HCT116 (cell line): ENCODE measurements at regions not wholly inside any gene's neighbourhood (a gene's known extent, or its start where the extent isn't known, plus 50 kb on each side); places are given as distances from the start of the nearest gene placed in this dataset.
A peak's percentile ranks its signal among the peaks of the same experiment; 100 is the strongest.

ENCODE experiments used
- ATAC-seq: fragments of 200-7000 bp; cut with Tn5 transposase; 2 replicates; pipeline ENCODE4 v1.9.1; 2020; ENCODE audit warnings: mild to moderate bottlenecking, moderate library complexity
- BruUV-seq: library from RNA; stranded (reverse); fragments of 400-500 nt; replicated peaks from 2 replicates; lab custom pipeline; 2021; lab: Mats Ljungman, UMichigan
- CTCF ChIA-PET: fragments of 300-600 bp; sonication (Branson Sonifier 250); formaldehyde crosslinking; loops from one replicate; lab custom pipeline; 2021; ENCODE audit warnings: antibody characterized with exemption; lab: Charles Lee
- POLR2A ChIA-PET: fragments of 300-600, 350-600 bp; sonication (Branson Sonifier 250); formaldehyde crosslinking; loops from one replicate; lab custom pipeline; 2021; ENCODE audit warnings: antibody characterized with exemption; lab: Charles Lee
- RAD21 ChIA-PET, 2 experiments: fragments of 300-600 bp; sonication (Branson Sonifier 250); formaldehyde crosslinking; loops; one replicate each; lab custom pipeline; 2023; ENCODE audit warnings: low total read pairs in 2 of 2; ENCODE audit not compliant: uncharacterized antibody in 2 of 2, unreplicated experiment in 2 of 2, low non-redundant PET in 1 of 2; lab: Charles Lee
- DNase-seq: peaks from one replicate; pipeline ENCODE4 v3.0.0-alpha.2; 2010; ENCODE audit warnings: low read depth, low spot score
- H2AFZ ChIP-seq: fragments of 200-600 bp; shearing (Covaris generic), sonication (generic); 2 replicates; pipeline ENCODE4 v1.6.1; 2017; ENCODE audit warnings: low read depth, mixed run types, mixed read lengths, antibody characterized with exemption, low read length; ENCODE audit not compliant: poor library complexity, severe bottlenecking
- H3K27ac ChIP-seq: 2 replicates; pipeline ENCODE4 v1.5.1; 2012; ENCODE audit warnings: low read depth, low read length
- H3K27me3 ChIP-seq: fragments of 200-600 bp; sonication (generic); 2 replicates; pipeline ENCODE4 v1.6.1; 2016; ENCODE audit warnings: mixed run types, low read length, mixed read lengths; ENCODE audit not compliant: insufficient read depth
- H3K36me3 ChIP-seq, 2 experiments: fragments of 200-500 bp in 1 of 2; fragments of 200-600 bp in 1 of 2; sonication (Bioruptor generic) in 1 of 2; sonication (generic) in 1 of 2; 2 replicates each; pipeline versions ENCODE4 v1.5.1 to v1.6.1; 2014 to 2016; ENCODE audit warnings: low read length in 2 of 2, inconsistent platforms in 1 of 2, mixed read lengths in 1 of 2, mixed run types in 1 of 2; ENCODE audit not compliant: insufficient read depth in 2 of 2, control insufficient read depth in 1 of 2
- H3K4me1 ChIP-seq, 2 experiments: fragments of 200-600 bp in 1 of 2; sonication (generic) in 1 of 2; 2 replicates each; pipeline versions ENCODE4 v1.5.1 to v1.6.1; 2012 to 2017; ENCODE audit warnings: low read length in 2 of 2, inconsistent platforms in 1 of 2, mild to moderate bottlenecking in 1 of 2, mixed read lengths in 1 of 2, mixed run types in 1 of 2, moderate library complexity in 1 of 2; ENCODE audit not compliant: insufficient read depth in 2 of 2, control insufficient read depth in 1 of 2
- H3K4me2 ChIP-seq: fragments of 200-600 bp; sonication (generic); 2 replicates; pipeline ENCODE4 v1.6.1; 2017; ENCODE audit warnings: mixed run types, low read length, mixed read lengths
- H3K4me3 ChIP-seq, 2 experiments: fragments of 200-600 bp in 1 of 2; sonication (generic) in 1 of 2; replicated peaks in 1 of 2; 2 replicates each; pipeline ENCODE4 v1.5.1; 2011 to 2016; ENCODE audit warnings: low read length in 2 of 2, control low read depth in 1 of 2, low read depth in 1 of 2, mild to moderate bottlenecking in 1 of 2, mixed read lengths in 1 of 2, mixed run types in 1 of 2
- H3K79me2 ChIP-seq: fragments of 200-600 bp; sonication (generic); 2 replicates; pipeline ENCODE4 v1.6.1; 2017; ENCODE audit warnings: mild to moderate bottlenecking, mixed run types, low read length, moderate library complexity, mixed read lengths; ENCODE audit not compliant: insufficient read depth
- H3K9ac ChIP-seq: fragments of 200-600 bp; sonication (generic); 2 replicates; pipeline ENCODE4 v1.6.1; 2016; ENCODE audit warnings: low read length, mixed read lengths
- H3K9me2 ChIP-seq: fragments of 200-600 bp; sonication (generic), shearing (Covaris generic); 2 replicates; pipeline ENCODE4 v1.6.1; 2017; ENCODE audit warnings: mixed run types, mild to moderate bottlenecking, moderate library complexity; ENCODE audit not compliant: insufficient read depth
- H3K9me3 ChIP-seq, 2 experiments: fragments of 200-500 bp in 1 of 2; fragments of 200-600 bp in 1 of 2; sonication (Bioruptor generic) in 1 of 2; sonication (generic) in 1 of 2; 2 replicates each; pipeline ENCODE4 v1.6.1; 2014 to 2017; ENCODE audit warnings: low read length in 2 of 2, mixed read lengths in 2 of 2, inconsistent platforms in 1 of 2, low read depth in 1 of 2, mild to moderate bottlenecking in 1 of 2, mixed run types in 1 of 2, moderate library complexity in 1 of 2; ENCODE audit not compliant: control insufficient read depth in 1 of 2, insufficient read depth in 1 of 2
- H4K20me1 ChIP-seq: fragments of 200-600 bp; sonication (generic), shearing (Covaris generic); 2 replicates; pipeline ENCODE4 v1.6.1; 2017; ENCODE audit warnings: mixed run types, mild to moderate bottlenecking, moderate library complexity; ENCODE audit not compliant: insufficient read depth
- FOSL1 ChIP-seq: IDR thresholded peaks from 2 replicates; pipeline ENCODE4 v1.6.1; 2012; ENCODE audit warnings: low read depth
- JUND ChIP-seq: IDR thresholded peaks from 2 replicates; pipeline ENCODE4 v1.6.1; 2012
- POLR2A ChIP-seq: IDR thresholded peaks from 2 replicates; pipeline ENCODE4 v1.7.0; 2011; ENCODE audit warnings: borderline replicate concordance; ENCODE audit not compliant: insufficient read depth, insufficient read length; ENCODE audit errors: extremely low read depth
- POLR2AphosphoS5 ChIP-seq: IDR thresholded peaks from 2 replicates; pipeline ENCODE4 v1.6.1; 2011; ENCODE audit warnings: mild to moderate bottlenecking, low read depth, low read length, moderate library complexity
- RAD21 ChIP-seq: IDR thresholded peaks from 2 replicates; pipeline ENCODE4 v1.6.1; 2012; ENCODE audit warnings: low read depth, mild to moderate bottlenecking
- REST ChIP-seq: IDR thresholded peaks from 2 replicates; pipeline ENCODE4 v1.6.1; 2012; ENCODE audit warnings: low read depth
- SIN3A ChIP-seq: IDR thresholded peaks from 2 replicates; pipeline ENCODE4 v1.6.1; 2012; ENCODE audit warnings: low read depth
- TCF7L2 ChIP-seq: IDR thresholded peaks from 2 replicates; pipeline ENCODE4 v1.7.0; 2011; ENCODE audit warnings: borderline replicate concordance, inconsistent platforms; ENCODE audit not compliant: insufficient read depth, insufficient read length; ENCODE audit errors: extremely low read depth
- YY1 ChIP-seq: IDR thresholded peaks from 2 replicates; pipeline ENCODE4 v1.6.1; 2011; ENCODE audit warnings: low read length, low read depth, moderate library complexity, mild to moderate bottlenecking; ENCODE audit not compliant: insufficient replicate concordance; ENCODE audit errors: extremely low read depth
- ZFX ChIP-seq: fragments of 450-650 bp; IDR thresholded peaks from 2 replicates; pipeline ENCODE4 v1.6.1; 2017
- intact Hi-C: fragments of 100-400 bp; cut with micrococcal nuclease; formaldehyde crosslinking; loops from 2 replicates; pipeline ENCODE4 v1.10.0; 2022

DNA sequence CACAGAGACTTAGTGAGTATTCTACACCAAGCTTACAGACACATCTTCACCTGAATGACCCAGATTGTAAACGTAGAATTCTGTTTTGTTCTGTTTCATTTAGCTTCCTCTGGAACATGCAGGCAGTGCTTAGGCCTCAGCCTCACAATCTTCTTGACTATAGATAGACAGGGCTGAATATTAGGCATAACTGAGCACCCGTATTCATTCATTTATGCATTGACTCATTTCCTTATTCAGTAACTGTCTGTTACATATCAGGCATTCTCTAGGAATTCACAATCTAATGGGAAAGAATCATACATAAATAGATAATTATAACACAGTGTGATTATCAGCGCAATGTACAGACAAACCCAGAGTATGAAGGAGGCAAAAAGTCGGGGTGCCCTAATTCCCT is 124.9 kb upstream of the ETAA1 start:
- BruUV-seq: no TSS peak
- ChIA-PET RAD21 (no interaction called here), POLR2A (no interaction called here), CTCF (no interaction called here)
- H3K4me1 ChIP-seq: no peaks in the 10 kb centered on the region
- H3K36me3 ChIP-seq: no peaks in the 10 kb centered on the region
- intact Hi-C loops: no loop called here
- TF ChIP-seq POLR2A (no peak), ZFX (no peak), SIN3A (no peak)
- H3K4me2 ChIP-seq: no peak overlapping the region
- H3K9me2 ChIP-seq: no peaks in the 10 kb centered on the region
- ATAC-seq: no peak
- H4K20me1 ChIP-seq: no peaks in the 10 kb centered on the region
- H3K79me2 ChIP-seq: no peaks in the 10 kb centered on the region
- H3K27ac ChIP-seq: no peak overlapping the region
- no peak for DNase-seq
- H3K4me3 ChIP-seq: no peak overlapping the region
- no peak overlapping the region for H2AFZ ChIP-seq
- 0 out of 2 replicates have a peak, but pooled peaks cover 11% of the 10 kb centered on the region for H3K27me3 ChIP-seq
- H3K9ac ChIP-seq: no peak overlapping the region
- no peaks in the 10 kb centered on the region for H3K9me3 ChIP-seq

GRCh38 chr2:67277450-67277849 is 119.7 kb upstream of the ETAA1 start:
- no peaks in the 10 kb centered on the region for H3K36me3 ChIP-seq
- POLR2A ChIA-PET: no interaction called here
- intact Hi-C loops: no loop called here

GRCh38 chr2:67281101-67281500 is 116.0 kb upstream of the ETAA1 start:
- DNase-seq (no peak), ATAC-seq (no peak)
- H3K27me3 ChIP-seq: no peaks in the 10 kb centered on the region; the same call in 1 of the 2 replicates
- no peaks in the 10 kb centered on the region for H3K36me3 ChIP-seq
- H3K4me3 ChIP-seq: no peak overlapping the region
- no peaks in the 10 kb centered on the region for H3K9me3 ChIP-seq
- H3K9ac ChIP-seq: no peak overlapping the region
- intact Hi-C loops: no loop called here
- H2AFZ ChIP-seq: no peak overlapping the region
- H3K4me1 ChIP-seq: no peaks in the 10 kb centered on the region
- H3K27ac ChIP-seq: no peak overlapping the region
- ChIA-PET POLR2A (no interaction called here), CTCF (no interaction called here), RAD21 (no interaction called here)
- no TSS peak for BruUV-seq
- no peaks in the 10 kb centered on the region for H4K20me1 ChIP-seq
- H3K79me2 ChIP-seq: no peaks in the 10 kb centered on the region
- no peaks in the 10 kb centered on the region for H3K9me2 ChIP-seq
- no peak overlapping the region for H3K4me2 ChIP-seq
- TF ChIP-seq ZFX (no peak), POLR2AphosphoS5 (no peak), JUND (no peak), REST (no peak), SIN3A (no peak), TCF7L2 (no peak), YY1 (no peak), FOSL1 (no peak)

More at GRCh38 chr2:67277450-67277849, 119.7 kb upstream of the ETAA1 start:
- H3K4me3 ChIP-seq: no peak overlapping the region
- no peak overlapping the region for H3K9ac ChIP-seq
- DNase-seq: no peak
- no peak overlapping the region for H3K4me2 ChIP-seq
- TF ChIP-seq FOSL1 (no peak), RAD21 (peak; percentile 19; the same call in 1 of the 2 replicates)
- ChIA-PET CTCF (no interaction called here), RAD21 (no interaction called here)
- no peak overlapping the region for H2AFZ ChIP-seq
- H4K20me1 ChIP-seq: no peaks in the 10 kb centered on the region
- no peaks in the 10 kb centered on the region for H3K79me2 ChIP-seq
- no peaks in the 10 kb centered on the region for H3K9me2 ChIP-seq
- no peak overlapping the region for H3K27ac ChIP-seq
- ATAC-seq: no peak
- H3K27me3 ChIP-seq: peaks cover 11% of the 10 kb centered on the region; the same call in 1 of the 2 replicates
- H3K9me3 ChIP-seq: no peaks in the 10 kb centered on the region
- BruUV-seq: no TSS peak
- H3K4me1 ChIP-seq: no peaks in the 10 kb centered on the region
